MM.1S (cell line): ENCODE measurements at regions not wholly inside any gene's neighbourhood (a gene's known extent, or its start where the extent isn't known, plus 50 kb on each side); places are given as distances from the start of the nearest gene placed in this dataset.

Experiments
- DNase-seq: peaks from one replicate; pipeline ENCODE4 v3.0.0-alpha.2; 2015
- H2AFZ ChIP-seq: fragments of 300-600 bp; sonication (generic); 2 replicates; pipeline ENCODE4 v1.6.0; 2016; ENCODE audit warnings: antibody characterized with exemption, low read length
- H3F3A ChIP-seq: fragments of 300-600 bp; sonication (generic); 2 replicates; pipeline ENCODE4 v1.6.1; 2016; ENCODE audit warnings: mild to moderate bottlenecking, antibody characterized with exemption, low read length, moderate library complexity, mixed read lengths; ENCODE audit not compliant: insufficient read depth
- H3K27ac ChIP-seq: fragments of 300-600 bp; sonication (generic); 2 replicates; pipeline ENCODE4 v1.5.1; 2016; ENCODE audit warnings: mild to moderate bottlenecking, low read length
- H3K27me3 ChIP-seq: fragments of 300-600 bp; sonication (generic); replicated peaks from 2 replicates; pipeline ENCODE4 v1.6.0; 2016; ENCODE audit warnings: low read length; ENCODE audit not compliant: insufficient read depth
- H3K36me3 ChIP-seq: fragments of 300-600 bp; sonication (generic); replicated peaks from 2 replicates; pipeline ENCODE4 v1.6.1; 2016; ENCODE audit warnings: mild to moderate bottlenecking, low read length, mixed read lengths; ENCODE audit not compliant: insufficient read depth
- H3K4me1 ChIP-seq: fragments of 300-600 bp; sonication (generic); 2 replicates; pipeline ENCODE4 v1.6.1; 2016; ENCODE audit warnings: low read length, mixed read lengths
- H3K4me2 ChIP-seq: fragments of 300-600 bp; sonication (generic); 2 replicates; pipeline ENCODE4 v1.6.0; 2016; ENCODE audit warnings: low read depth, low read length
- H3K4me3 ChIP-seq: fragments of 300-600 bp; sonication (generic); 2 replicates; pipeline ENCODE4 v1.5.1; 2016; ENCODE audit warnings: low read length, mixed read lengths
- H3K79me2 ChIP-seq: fragments of 300-600 bp; sonication (generic); 2 replicates; pipeline ENCODE4 v1.6.1; 2016; ENCODE audit warnings: mixed run types, low read length, mixed read lengths
- H3K9ac ChIP-seq: fragments of 300-600 bp; sonication (generic); 2 replicates; pipeline ENCODE4 v1.6.1; 2016; ENCODE audit warnings: low read length, mixed read lengths
- H3K9me2 ChIP-seq: fragments of 300-600 bp; sonication (generic); replicated peaks from 2 replicates; pipeline ENCODE4 v1.6.1; 2016; ENCODE audit warnings: mild to moderate bottlenecking, low read length, mixed read lengths; ENCODE audit not compliant: insufficient read depth
- H3K9me3 ChIP-seq: fragments of 300-600 bp; sonication (generic); replicated peaks from 2 replicates; pipeline ENCODE4 v1.6.1; 2016; ENCODE audit warnings: mild to moderate bottlenecking, low read length, mixed read lengths; ENCODE audit not compliant: insufficient read depth
- H4K20me1 ChIP-seq: fragments of 300-600 bp; sonication (generic); 2 replicates; pipeline ENCODE4 v1.6.1; 2016; ENCODE audit warnings: mild to moderate bottlenecking, low read length, moderate library complexity, mixed read lengths; ENCODE audit not compliant: insufficient read depth
- CTCF ChIP-seq: fragments of 300-600 bp; sonication (generic); IDR thresholded peaks from 2 replicates; pipeline ENCODE4 v1.5.1; 2016; ENCODE audit warnings: antibody characterized with exemption, low read length, mixed read lengths
- EZH2 ChIP-seq: fragments of 300-600 bp; sonication (generic); optimal IDR thresholded peaks from 2 replicates; pipeline ENCODE3; 2017; ENCODE audit warnings: low read depth, mild to moderate bottlenecking, antibody characterized with exemption, low read length, mixed read lengths
- EZH2phosphoT487 ChIP-seq: fragments of 300-600 bp; sonication (generic); IDR thresholded peaks from 2 replicates; pipeline ENCODE4 v1.6.1; 2018; ENCODE audit warnings: antibody characterized with exemption, low read length

GRCh38 chr21:16983420-16983819, 529.4 kb upstream of the CXADR start:
- H3K27ac ChIP-seq = no peak overlapping the region
- no peaks in the 10 kb centered on the region for H3K79me2 ChIP-seq
- no peak for DNase-seq
- no peaks in the 10 kb centered on the region for H4K20me1 ChIP-seq
- H3K9me3 ChIP-seq = no peaks in the 10 kb centered on the region
- no peaks in the 10 kb centered on the region for H3K4me1 ChIP-seq
- H3K4me2 ChIP-seq = no peak overlapping the region
- TF ChIP-seq EZH2 = no peak
- no peak for TF ChIP-seq EZH2phosphoT487
- H3K9me2 ChIP-seq = no peaks in the 10 kb centered on the region
- no peak overlapping the region for H2AFZ ChIP-seq
- no peaks in the 10 kb centered on the region for H3F3A ChIP-seq
- H3K4me3 ChIP-seq = no peak overlapping the region
- no peak overlapping the region for H3K9ac ChIP-seq
- no peaks in the 10 kb centered on the region for H3K27me3 ChIP-seq
- no peaks in the 10 kb centered on the region for H3K36me3 ChIP-seq

DNA sequence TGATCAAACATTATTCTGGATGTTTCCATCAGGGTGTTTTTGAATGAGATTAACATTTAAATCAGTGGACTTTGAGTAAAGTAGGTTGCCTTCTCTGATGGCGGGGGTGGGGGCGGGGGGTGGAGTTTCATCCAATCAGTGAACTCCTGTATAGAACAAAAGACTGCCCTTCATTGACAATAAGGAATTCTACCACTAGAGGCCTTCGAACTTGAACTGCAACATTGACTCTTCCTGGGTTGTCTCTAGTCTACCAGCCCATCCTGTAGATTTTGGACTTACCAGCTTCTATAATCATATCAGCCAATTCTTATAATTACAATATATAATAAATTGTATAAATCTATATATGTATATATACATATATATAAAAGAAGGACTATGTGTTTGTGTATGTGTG, 520.4 kb upstream of the CXADR start:
- H3K4me2 ChIP-seq = no peak overlapping the region
- TF ChIP-seq EZH2 (no peak), EZH2phosphoT487 (no peak), CTCF (no peak)
- H3K9ac ChIP-seq = no peak overlapping the region
- no peak for DNase-seq
- H3K27me3 ChIP-seq = no peaks in the 10 kb centered on the region
- no peak overlapping the region for H3K27ac ChIP-seq
- no peaks in the 10 kb centered on the region for H3K79me2 ChIP-seq
- no peaks in the 10 kb centered on the region for H3K9me3 ChIP-seq
- H3F3A ChIP-seq = no peaks in the 10 kb centered on the region
- no peaks in the 10 kb centered on the region for H3K36me3 ChIP-seq
- no peak overlapping the region for H3K4me3 ChIP-seq
- no peaks in the 10 kb centered on the region for H3K4me1 ChIP-seq
- H3K9me2 ChIP-seq = no peaks in the 10 kb centered on the region
- no peaks in the 10 kb centered on the region for H4K20me1 ChIP-seq
- H2AFZ ChIP-seq = no peak overlapping the region

DNA sequence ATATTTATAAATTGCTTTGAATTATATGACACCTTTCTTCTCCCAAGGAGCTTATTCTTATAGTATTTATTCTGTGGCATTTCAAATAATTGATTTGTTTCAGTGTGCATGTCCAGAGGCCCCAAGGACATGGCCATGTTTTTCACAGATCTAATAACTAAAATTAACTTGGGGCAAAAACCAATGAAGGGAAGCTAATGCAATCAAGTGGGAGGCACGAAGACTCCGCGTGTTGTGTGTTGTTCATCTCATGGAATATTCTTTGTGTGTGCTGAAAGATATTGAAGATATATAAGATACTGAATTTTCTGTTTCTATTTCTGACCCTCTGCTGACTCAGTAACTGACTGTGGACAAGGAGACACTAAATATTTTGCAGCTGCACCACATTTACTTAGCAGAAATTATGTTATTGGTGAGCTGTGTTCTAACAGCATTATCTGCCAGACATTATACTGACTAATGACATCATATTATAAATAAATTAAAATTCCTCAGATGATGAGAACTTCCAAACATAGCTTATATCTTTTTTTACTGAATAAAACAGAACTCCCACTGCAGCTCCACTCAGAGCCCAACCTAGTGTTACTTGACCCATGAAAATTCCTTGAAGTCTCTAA, 519.3 kb upstream of the CXADR start:
- Histone ChIP-seq H4K20me1 (no peaks in the 10 kb centered on the region), H3F3A (no peaks in the 10 kb centered on the region), H3K27me3 (no peaks in the 10 kb centered on the region), H2AFZ (no peak overlapping the region), H3K27ac (no peak overlapping the region), H3K4me2 (no peak overlapping the region), H3K9me3 (no peaks in the 10 kb centered on the region), H3K4me1 (no peaks in the 10 kb centered on the region), H3K79me2 (no peaks in the 10 kb centered on the region), H3K9ac (no peak overlapping the region), H3K9me2 (no peaks in the 10 kb centered on the region), H3K36me3 (no peaks in the 10 kb centered on the region), H3K4me3 (no peak overlapping the region)
- TF ChIP-seq EZH2 (no peak), EZH2phosphoT487 (no peak), CTCF (no peak)
- no peak for DNase-seq

DNA sequence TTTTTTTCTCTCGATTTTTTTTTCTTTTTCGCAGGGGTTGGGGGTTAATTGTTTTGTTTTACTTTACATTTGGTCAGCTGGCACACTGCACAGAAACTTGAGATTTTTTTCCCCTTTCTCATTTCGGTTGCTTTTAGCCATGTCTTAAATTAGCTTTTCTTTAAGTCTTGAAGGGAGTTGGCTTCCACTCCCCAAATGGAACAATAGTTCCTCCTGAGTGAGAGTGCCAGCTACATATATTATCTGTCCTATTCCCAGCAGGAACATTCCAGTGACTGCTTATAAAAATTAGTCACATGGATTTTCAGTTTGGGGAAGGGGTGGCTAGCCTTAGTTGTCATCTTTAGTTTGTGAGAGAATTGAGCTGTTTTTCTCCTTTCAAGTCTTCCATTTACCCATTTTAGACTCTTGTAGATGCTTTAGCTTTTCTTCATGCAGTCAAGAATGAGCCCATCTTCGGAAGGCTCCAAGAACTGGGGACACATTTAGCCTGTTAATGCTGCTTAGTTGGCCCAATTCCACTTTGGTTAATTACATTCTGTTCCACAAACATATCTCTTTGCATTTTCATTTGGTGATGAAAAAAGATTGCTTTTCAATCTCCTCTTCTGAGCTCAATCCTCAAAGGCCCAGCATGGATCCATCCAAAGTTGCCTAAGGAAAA, 510.1 kb upstream of the CXADR start:
- no peak overlapping the region for H3K9ac ChIP-seq
- no peaks in the 10 kb centered on the region for H3K9me2 ChIP-seq
- H3K79me2 ChIP-seq = no peaks in the 10 kb centered on the region
- H3K27me3 ChIP-seq = no peaks in the 10 kb centered on the region
- H3K36me3 ChIP-seq = no peaks in the 10 kb centered on the region
- TF ChIP-seq CTCF (no peak), EZH2 (no peak), EZH2phosphoT487 (no peak)
- H3K27ac ChIP-seq = no peak overlapping the region
- H3K4me1 ChIP-seq = peaks cover 12% of the 10 kb centered on the region; the same call in 1 of the 2 replicates
- 0 out of 2 replicates have a peak overlapping the region, but pooled peaks have one; percentile 38 for H3K4me2 ChIP-seq
- no peaks in the 10 kb centered on the region for H3K9me3 ChIP-seq
- no peaks in the 10 kb centered on the region for H4K20me1 ChIP-seq
- no peak for DNase-seq
- 0 out of 2 replicates have a peak, but pooled peaks cover 7% of the 10 kb centered on the region for H3F3A ChIP-seq
- no peak overlapping the region for H2AFZ ChIP-seq
- no peak overlapping the region for H3K4me3 ChIP-seq
